ENCODE measurements at regions not wholly inside any gene's neighbourhood (a gene's known extent, or its start where the extent isn't known, plus 50 kb on each side); places are given as distances from the start of the nearest gene placed in this dataset.

- intact Hi-C loops (cut with DNase I): no loop called here
- no peaks in the 10 kb centered on the region for H3K36me3 ChIP-seq
- H3K9me3 ChIP-seq: no peaks in the 10 kb centered on the region
- TF ChIP-seq CTCF (IDR thresholded peaks at IDR 0.05): no peak
- no peak for TF ChIP-seq POLR2AphosphoS5 (IDR thresholded peaks at IDR 0.05; ENCODE audit: insufficient read depth in 1 of 2, low read depth in 1 of 2)
- no peak for TF ChIP-seq POLR2A (IDR thresholded peaks at IDR 0.05)
- H3K27me3 ChIP-seq: no peaks in the 10 kb centered on the region
- DNase-seq (ENCODE audit: extremely low spot score in 2 of 2): no peak
- no peak overlapping the region for H3K27ac ChIP-seq
- no peaks in the 10 kb centered on the region for H3K4me1 ChIP-seq
- H3K4me3 ChIP-seq: no peak overlapping the region
Measured at GRCh38 chr5:19200251-19200650, 787.7 kb downstream of the CDH18 start.

- Histone ChIP-seq H3K27me3 (no peaks in the 10 kb centered on the region), H3K4me1 (no peaks in the 10 kb centered on the region), H3K36me3 (no peaks in the 10 kb centered on the region), H3K4me3 (no peak overlapping the region), H3K27ac (no peak overlapping the region), H3K9me3 (no peaks in the 10 kb centered on the region)
- intact Hi-C loops (cut with DNase I): no loop called here
- TF ChIP-seq CTCF (IDR thresholded peaks at IDR 0.05): no peak
- no peak for TF ChIP-seq POLR2AphosphoS5 (IDR thresholded peaks at IDR 0.05; ENCODE audit: insufficient read depth in 1 of 2, low read depth in 1 of 2)
- no peak for TF ChIP-seq POLR2A (IDR thresholded peaks at IDR 0.05)
- DNase-seq (ENCODE audit: extremely low spot score in 2 of 2): no peak
Measured at GRCh38 chr5:19208397-19208796, 779.6 kb downstream of the CDH18 start.

GRCh38 chr5:19210886-19211285 is 777.1 kb downstream of the CDH18 start:
- Histone ChIP-seq H3K4me1 (no peaks in the 10 kb centered on the region), H3K27me3 (no peaks in the 10 kb centered on the region), H3K36me3 (no peaks in the 10 kb centered on the region), H3K4me3 (no peak overlapping the region), H3K9me3 (no peaks in the 10 kb centered on the region), H3K27ac (no peak overlapping the region)
- intact Hi-C loops (cut with DNase I): no loop called here
- DNase-seq (ENCODE audit: extremely low spot score in 2 of 2): no peak
- no peak for TF ChIP-seq POLR2A (IDR thresholded peaks at IDR 0.05)
- no peak for TF ChIP-seq POLR2AphosphoS5 (IDR thresholded peaks at IDR 0.05; ENCODE audit: insufficient read depth in 1 of 2, low read depth in 1 of 2)
- no peak for TF ChIP-seq CTCF (IDR thresholded peaks at IDR 0.05)

- no peak overlapping the region for H3K4me3 ChIP-seq
- intact Hi-C loops (cut with DNase I): no loop called here
- H3K4me1 ChIP-seq: no peaks in the 10 kb centered on the region
- no peaks in the 10 kb centered on the region for H3K27me3 ChIP-seq
- H3K9me3 ChIP-seq: no peaks in the 10 kb centered on the region
- no peak for DNase-seq (ENCODE audit: extremely low spot score in 2 of 2)
- H3K27ac ChIP-seq: no peak overlapping the region
- TF ChIP-seq POLR2A (IDR thresholded peaks at IDR 0.05): no peak
- no peak for TF ChIP-seq CTCF (IDR thresholded peaks at IDR 0.05)
- no peak for TF ChIP-seq POLR2AphosphoS5 (IDR thresholded peaks at IDR 0.05; ENCODE audit: insufficient read depth in 1 of 2, low read depth in 1 of 2)
- H3K36me3 ChIP-seq: no peaks in the 10 kb centered on the region
Measured at GRCh38 chr5:19229179-19229835, 758.7 kb downstream of the CDH18 start.

GRCh38 chr5:19233573-19233972 is 754.4 kb downstream of the CDH18 start:
- no peak for DNase-seq (ENCODE audit: extremely low spot score in 2 of 2)
- Histone ChIP-seq H3K4me3 (no peak overlapping the region), H3K27ac (no peak overlapping the region), H3K9me3 (no peaks in the 10 kb centered on the region), H3K4me1 (no peaks in the 10 kb centered on the region), H3K36me3 (no peaks in the 10 kb centered on the region), H3K27me3 (no peaks in the 10 kb centered on the region)
- TF ChIP-seq CTCF (IDR thresholded peaks at IDR 0.05) (no peak), POLR2A (IDR thresholded peaks at IDR 0.05) (no peak), POLR2AphosphoS5 (IDR thresholded peaks at IDR 0.05; ENCODE audit: insufficient read depth in 1 of 2, low read depth in 1 of 2) (no peak)
- intact Hi-C loops (cut with DNase I): no loop called here

Data from vagina (tissue), 2 donors.